OCI-LY1 (cell line): ENCODE measurements at regions not wholly inside any gene's neighbourhood (a gene's known extent, or its start where the extent isn't known, plus 50 kb on each side); places are given as distances from the start of the nearest gene placed in this dataset.

Experiments
- H2AFZ ChIP-seq: fragments of 200-600 bp; sonication (generic), shearing (Covaris generic); 2 replicates; pipeline ENCODE4 v1.6.0; 2014; ENCODE audit warnings: antibody characterized with exemption, mild to moderate bottlenecking, low read length
- H3F3A ChIP-seq: fragments of 200-600 bp; sonication (generic), shearing (Covaris generic); 2 replicates; pipeline ENCODE4 v1.6.0; 2014; ENCODE audit warnings: mild to moderate bottlenecking, antibody characterized with exemption, low read length, moderate library complexity; ENCODE audit not compliant: insufficient read depth
- H3K27ac ChIP-seq: fragments of 200-600 bp; sonication (generic); 2 replicates; pipeline ENCODE4 v1.5.1; 2014; ENCODE audit warnings: low read length, mixed run types, mild to moderate bottlenecking, low read depth; ENCODE audit not compliant: poor library complexity, severe bottlenecking
- H3K27me3 ChIP-seq: fragments of 200-600 bp; sonication (generic); 2 replicates; pipeline ENCODE4 v1.6.0; 2014; ENCODE audit warnings: antibody characterized with exemption, mild to moderate bottlenecking, low read length, moderate library complexity; ENCODE audit not compliant: insufficient read depth
- H3K36me3 ChIP-seq: fragments of 200-600 bp; sonication (generic); 2 replicates; pipeline ENCODE4 v1.6.1; 2014; ENCODE audit warnings: mild to moderate bottlenecking, antibody characterized with exemption, low read length, moderate library complexity, mixed read lengths; ENCODE audit not compliant: insufficient read depth
- H3K4me1 ChIP-seq: fragments of 200-600 bp; sonication (generic); 2 replicates; pipeline ENCODE4 v1.5.1; 2014; ENCODE audit warnings: mild to moderate bottlenecking, low read length, moderate library complexity; ENCODE audit not compliant: insufficient read depth, severe bottlenecking
- H3K4me2 ChIP-seq: fragments of 200-600 bp; sonication (generic), shearing (Covaris generic); 2 replicates; pipeline ENCODE4 v1.6.1; 2014; ENCODE audit warnings: low read length
- H3K4me3 ChIP-seq: fragments of 200-600 bp; sonication (generic); 2 replicates; pipeline ENCODE4 v1.5.1; 2014; ENCODE audit warnings: low read length, low read depth, mild to moderate bottlenecking, mixed read lengths; ENCODE audit not compliant: poor library complexity, severe bottlenecking
- H3K79me2 ChIP-seq: fragments of 200-600 bp; shearing (Covaris generic); 2 replicates; pipeline ENCODE4 v1.6.1; 2016; ENCODE audit warnings: mixed run types, low read length, mixed read lengths; ENCODE audit not compliant: insufficient read depth
- H3K9ac ChIP-seq: fragments of 200-600 bp; sonication (generic), shearing (Covaris generic); 2 replicates; pipeline ENCODE4 v1.6.1; 2014; ENCODE audit warnings: mild to moderate bottlenecking, low read length, mixed read lengths
- H3K9me2 ChIP-seq: fragments of 200-600 bp; sonication (generic), shearing (Covaris generic); 2 replicates; pipeline ENCODE4 v1.6.1; 2014; ENCODE audit warnings: low read depth, mild to moderate bottlenecking, low read length, mixed read lengths
- H3K9me3 ChIP-seq: fragments of 200-600 bp; shearing (Covaris generic); 2 replicates; pipeline ENCODE4 v1.6.1; 2014; ENCODE audit warnings: low read length, mixed read lengths
- H4K20me1 ChIP-seq: fragments of 200-600 bp; sonication (generic), shearing (Covaris generic); 2 replicates; pipeline ENCODE4 v1.6.0; 2016; ENCODE audit warnings: mild to moderate bottlenecking, low read length; ENCODE audit not compliant: insufficient read depth
- CTCF ChIP-seq: fragments of 200-600 bp; sonication (generic), shearing (Covaris generic); IDR thresholded peaks from 2 replicates; pipeline ENCODE4 v1.5.1; 2017; ENCODE audit warnings: mild to moderate bottlenecking, antibody characterized with exemption, low read length, moderate library complexity, mixed read lengths
- EZH2 ChIP-seq: fragments of 200-600 bp; sonication (generic), shearing (Covaris generic); IDR thresholded peaks from 2 replicates; pipeline ENCODE4 v1.8.0; 2017; ENCODE audit warnings: borderline replicate concordance, mixed run types, mild to moderate bottlenecking, antibody characterized with exemption, low read length, moderate library complexity, mixed read lengths

GRCh38 chr3:103699228-103699627, 1264.4 kb downstream of the ZPLD1 start:
- Histone ChIP-seq H3K27ac (no peak overlapping the region), H3K4me1 (no peaks in the 10 kb centered on the region), H3K27me3 (no peaks in the 10 kb centered on the region), H3K4me2 (no peak overlapping the region), H3K9me2 (no peaks in the 10 kb centered on the region), H3K4me3 (no peak overlapping the region), H3F3A (no peaks in the 10 kb centered on the region), H3K36me3 (no peaks in the 10 kb centered on the region), H3K9me3 (no peaks in the 10 kb centered on the region), H2AFZ (no peak overlapping the region), H3K9ac (no peak overlapping the region), H4K20me1 (no peaks in the 10 kb centered on the region), H3K79me2 (no peaks in the 10 kb centered on the region)
- TF ChIP-seq CTCF (no peak), EZH2 (no peak)

GRCh38 chr3:103705641-103706040, 1270.8 kb downstream of the ZPLD1 start:
- Histone ChIP-seq H3K4me2 (no peak overlapping the region), H3K9me3 (no peaks in the 10 kb centered on the region), H3K9me2 (no peaks in the 10 kb centered on the region), H3K4me3 (no peak overlapping the region), H2AFZ (no peak overlapping the region), H3K9ac (no peak overlapping the region), H4K20me1 (no peaks in the 10 kb centered on the region), H3K36me3 (no peaks in the 10 kb centered on the region), H3K4me1 (no peaks in the 10 kb centered on the region), H3F3A (no peaks in the 10 kb centered on the region), H3K27ac (no peak overlapping the region), H3K27me3 (no peaks in the 10 kb centered on the region), H3K79me2 (no peaks in the 10 kb centered on the region)
- no peak for TF ChIP-seq EZH2
- TF ChIP-seq CTCF = no peak

GRCh38 chr3:103706671-103707070, 1271.9 kb downstream of the ZPLD1 start:
- H3K4me1 ChIP-seq = no peaks in the 10 kb centered on the region
- H3K9me2 ChIP-seq = no peaks in the 10 kb centered on the region
- no peaks in the 10 kb centered on the region for H3K27me3 ChIP-seq
- no peak overlapping the region for H2AFZ ChIP-seq
- H3K4me3 ChIP-seq = no peak overlapping the region
- no peak overlapping the region for H3K4me2 ChIP-seq
- no peaks in the 10 kb centered on the region for H3K79me2 ChIP-seq
- H3K9ac ChIP-seq = no peak overlapping the region
- H3K27ac ChIP-seq = no peak overlapping the region
- TF ChIP-seq EZH2 (no peak), CTCF (no peak)
- no peaks in the 10 kb centered on the region for H4K20me1 ChIP-seq
- no peaks in the 10 kb centered on the region for H3F3A ChIP-seq
- H3K36me3 ChIP-seq = no peaks in the 10 kb centered on the region
- H3K9me3 ChIP-seq = no peaks in the 10 kb centered on the region
